Keratinocyte (primary cell): ENCODE measurements at regions not wholly inside any gene's neighbourhood (a gene's known extent, or its start where the extent isn't known, plus 50 kb on each side); places are given as distances from the start of the nearest gene placed in this dataset.

Experiments used
- DNase-seq: peaks from one replicate; pipeline ENCODE4 v3.0.0-alpha.2; 2011; ENCODE audit warnings: low read depth, missing footprints, low spot score
- FAIRE-seq: peaks from 2 replicates; lab custom pipeline; 2011; peaks lifted over from hg19 to GRCh38; lab: Jason Lieb, UNC
- H2AFZ ChIP-seq: 2 replicates; pipeline ENCODE4 v1.6.0; 2012; ENCODE audit warnings: low read length, control low read depth, inconsistent platforms; ENCODE audit not compliant: control insufficient read depth
- H3K27ac ChIP-seq: 2 replicates; pipeline ENCODE4 v1.5.1; 2011; ENCODE audit warnings: low read length; ENCODE audit not compliant: control insufficient read depth, insufficient read depth
- H3K27me3 ChIP-seq: 3 replicates; pipeline ENCODE4 v1.6.0; 2011; ENCODE audit warnings: low read length; ENCODE audit not compliant: control insufficient read depth, insufficient read depth; ENCODE audit errors: extremely low read depth
- H3K36me3 ChIP-seq, 2 experiments: 2 replicates in 1 of 2; 3 replicates in 1 of 2; pipeline ENCODE4 v1.5.1; 2011; ENCODE audit warnings: low read length in 2 of 2, mild to moderate bottlenecking in 1 of 2; ENCODE audit not compliant: control insufficient read depth in 2 of 2, insufficient read depth in 2 of 2; ENCODE audit errors: extremely low read depth in 1 of 2
- H3K4me1 ChIP-seq: 3 replicates; pipeline ENCODE4 v1.5.1; 2011; ENCODE audit warnings: low read length; ENCODE audit not compliant: control insufficient read depth, insufficient read depth; ENCODE audit errors: extremely low read depth
- H3K4me2 ChIP-seq: 3 replicates; pipeline ENCODE4 v1.6.0; 2011; ENCODE audit warnings: low read depth, low read length; ENCODE audit not compliant: control insufficient read depth, insufficient read depth; ENCODE audit errors: extremely low read depth
- H3K4me3 ChIP-seq, 3 experiments: fragments of 200-600 bp in 1 of 3; sonication (generic) in 1 of 3; 2 replicates in 2 of 3; 3 replicates in 1 of 3; pipeline ENCODE4 v1.5.1; 2011 to 2016; ENCODE audit warnings: low read length in 3 of 3, mild to moderate bottlenecking in 3 of 3, control low read depth in 2 of 3, inconsistent platforms in 1 of 3, low read depth in 1 of 3, mixed read lengths in 1 of 3, mixed run types in 1 of 3, moderate library complexity in 1 of 3; ENCODE audit not compliant: control insufficient read depth in 2 of 3, insufficient read depth in 2 of 3; ENCODE audit errors: extremely low read depth in 1 of 3
- H3K79me2 ChIP-seq: 2 replicates; pipeline ENCODE4 v1.6.0; 2012; ENCODE audit warnings: low read length; ENCODE audit not compliant: control insufficient read depth, insufficient read depth
- H3K9ac ChIP-seq: 3 replicates; pipeline ENCODE4 v1.6.0; 2011; ENCODE audit warnings: low read length; ENCODE audit not compliant: control insufficient read depth, insufficient read depth; ENCODE audit errors: extremely low read depth
- H3K9me1 ChIP-seq: 3 replicates; pipeline ENCODE4 v1.6.0; 2011; ENCODE audit warnings: low read length; ENCODE audit not compliant: control insufficient read depth, insufficient read depth; ENCODE audit errors: extremely low read depth
- H3K9me3 ChIP-seq: 2 replicates; pipeline ENCODE4 v1.5.1; 2012; ENCODE audit warnings: low read depth, low read length; ENCODE audit not compliant: control insufficient read depth
- H4K20me1 ChIP-seq: 3 replicates; pipeline ENCODE4 v1.6.0; 2011; ENCODE audit warnings: low read length; ENCODE audit not compliant: control insufficient read depth, insufficient read depth; ENCODE audit errors: extremely low read depth
- EZH2 ChIP-seq: IDR thresholded peaks from one replicate; pipeline ENCODE4 v1.6.1; 2012; ENCODE audit warnings: inconsistent platforms, mild to moderate bottlenecking, low read length, moderate library complexity
- dilution Hi-C: fragments of 300-500 bp; cut with MboI; formaldehyde crosslinking; loops from one replicate; pipeline ENCODE4 v1.7.0; 2020; ENCODE audit warnings: low sequenced_read_pairs; ENCODE audit not compliant: extremely low pct_ligation_motif_present
- TF ChIP-seq, protein P1 (sequence below), 3 experiments: IDR thresholded peaks in 1 of 3; conservative IDR thresholded peaks in 1 of 3; optimal IDR thresholded peaks in 1 of 3; 2 replicates in 2 of 3; 3 replicates in 1 of 3; pipeline versions ENCODE3 to v1.5.1; 2011; ENCODE audit warnings: low read length in 3 of 3, mild to moderate bottlenecking in 3 of 3, moderate library complexity in 2 of 3, control low read depth in 1 of 3, inconsistent platforms in 1 of 3; ENCODE audit not compliant: insufficient read depth in 2 of 3; ENCODE audit errors: extremely low read depth in 1 of 3

DNA sequence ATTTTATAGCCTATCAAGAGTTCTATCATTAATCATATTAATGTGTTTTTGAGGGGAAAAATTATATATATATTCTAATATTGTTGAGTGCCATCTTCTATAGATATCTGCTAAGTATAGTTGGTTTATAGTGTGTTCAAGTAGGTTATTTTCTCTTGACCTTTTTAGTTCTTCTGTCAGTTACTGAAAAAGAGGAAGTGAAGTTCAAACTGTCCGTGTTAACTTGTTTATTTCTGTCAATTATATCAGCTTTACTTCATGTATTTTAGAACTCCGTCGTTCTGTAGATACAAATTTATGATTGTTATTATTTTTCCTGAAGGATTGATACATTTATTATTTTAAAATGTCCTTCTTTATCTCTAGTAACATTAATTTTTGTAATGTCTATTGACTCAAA lies 1209.1 kb downstream of the CDH12 start:
- Histone ChIP-seq H2AFZ (no peak overlapping the region), H3K4me3 (no peak overlapping the region), H3K4me2 (no peak overlapping the region), H3K9me3 (no peaks in the 10 kb centered on the region), H3K27me3 (no peaks in the 10 kb centered on the region), H3K9ac (no peak overlapping the region), H3K9me1 (no peaks in the 10 kb centered on the region), H3K27ac (no peak overlapping the region), H4K20me1 (no peaks in the 10 kb centered on the region), H3K4me1 (no peaks in the 10 kb centered on the region), H3K36me3 (no peaks in the 10 kb centered on the region), H3K79me2 (no peaks in the 10 kb centered on the region)
- no peak for FAIRE-seq
- dilution Hi-C loops: no loop called here
- DNase-seq: no peak
- TF ChIP-seq EZH2: no peak
- TF ChIP-seq, protein P1, sequence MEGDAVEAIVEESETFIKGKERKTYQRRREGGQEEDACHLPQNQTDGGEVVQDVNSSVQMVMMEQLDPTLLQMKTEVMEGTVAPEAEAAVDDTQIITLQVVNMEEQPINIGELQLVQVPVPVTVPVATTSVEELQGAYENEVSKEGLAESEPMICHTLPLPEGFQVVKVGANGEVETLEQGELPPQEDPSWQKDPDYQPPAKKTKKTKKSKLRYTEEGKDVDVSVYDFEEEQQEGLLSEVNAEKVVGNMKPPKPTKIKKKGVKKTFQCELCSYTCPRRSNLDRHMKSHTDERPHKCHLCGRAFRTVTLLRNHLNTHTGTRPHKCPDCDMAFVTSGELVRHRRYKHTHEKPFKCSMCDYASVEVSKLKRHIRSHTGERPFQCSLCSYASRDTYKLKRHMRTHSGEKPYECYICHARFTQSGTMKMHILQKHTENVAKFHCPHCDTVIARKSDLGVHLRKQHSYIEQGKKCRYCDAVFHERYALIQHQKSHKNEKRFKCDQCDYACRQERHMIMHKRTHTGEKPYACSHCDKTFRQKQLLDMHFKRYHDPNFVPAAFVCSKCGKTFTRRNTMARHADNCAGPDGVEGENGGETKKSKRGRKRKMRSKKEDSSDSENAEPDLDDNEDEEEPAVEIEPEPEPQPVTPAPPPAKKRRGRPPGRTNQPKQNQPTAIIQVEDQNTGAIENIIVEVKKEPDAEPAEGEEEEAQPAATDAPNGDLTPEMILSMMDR (optimal IDR thresholded peaks at IDR 0.05 in 1 of 3, IDR thresholded peaks at IDR 0.05 in 1 of 3, conservative IDR thresholded peaks at IDR 0.05 in 1 of 3; ENCODE audit: extremely low read depth in 1 of 3, insufficient read depth in 2 of 3, low read length in 3 of 3): no peak

DNA sequence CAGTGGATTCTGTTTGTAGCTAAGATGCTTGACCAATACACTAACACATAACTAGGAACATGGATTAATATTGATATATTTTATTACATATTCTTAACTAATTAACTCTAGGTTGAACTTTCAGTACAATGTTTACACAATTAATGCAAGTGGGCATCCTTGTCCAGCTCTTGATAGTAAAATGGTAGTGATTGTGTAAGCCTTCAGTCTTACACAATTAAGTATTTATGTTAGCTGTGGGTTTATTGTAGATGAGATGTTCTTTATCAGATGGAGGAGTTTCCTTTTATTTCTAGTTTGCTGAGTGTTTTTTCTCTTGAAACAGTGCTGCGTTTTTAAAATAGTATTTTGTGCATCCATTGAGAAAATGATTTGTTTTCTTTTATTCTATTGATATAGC lies 1210.8 kb downstream of the CDH12 start:
- no peak for FAIRE-seq
- H3K36me3 ChIP-seq: no peaks in the 10 kb centered on the region
- H3K9me1 ChIP-seq: no peaks in the 10 kb centered on the region
- H3K27ac ChIP-seq: no peak overlapping the region
- no peak overlapping the region for H3K4me2 ChIP-seq
- no peak for DNase-seq
- no peaks in the 10 kb centered on the region for H3K79me2 ChIP-seq
- dilution Hi-C loops: no loop called here
- H2AFZ ChIP-seq: no peak overlapping the region
- TF ChIP-seq, protein P1 (optimal IDR thresholded peaks at IDR 0.05 in 1 of 3, IDR thresholded peaks at IDR 0.05 in 1 of 3, conservative IDR thresholded peaks at IDR 0.05 in 1 of 3; ENCODE audit: extremely low read depth in 1 of 3, insufficient read depth in 2 of 3, low read length in 3 of 3): no peak
- no peak for TF ChIP-seq EZH2
- no peaks in the 10 kb centered on the region for H3K9me3 ChIP-seq
- H3K27me3 ChIP-seq: no peaks in the 10 kb centered on the region
- no peak overlapping the region for H3K9ac ChIP-seq
- H4K20me1 ChIP-seq: no peaks in the 10 kb centered on the region
- no peak overlapping the region for H3K4me3 ChIP-seq
- no peaks in the 10 kb centered on the region for H3K4me1 ChIP-seq
